ENCODE measurements at regions not wholly inside any gene's neighbourhood (a gene's known extent, or its start where the extent isn't known, plus 50 kb on each side); places are given as distances from the start of the nearest gene placed in this dataset.

DNA sequence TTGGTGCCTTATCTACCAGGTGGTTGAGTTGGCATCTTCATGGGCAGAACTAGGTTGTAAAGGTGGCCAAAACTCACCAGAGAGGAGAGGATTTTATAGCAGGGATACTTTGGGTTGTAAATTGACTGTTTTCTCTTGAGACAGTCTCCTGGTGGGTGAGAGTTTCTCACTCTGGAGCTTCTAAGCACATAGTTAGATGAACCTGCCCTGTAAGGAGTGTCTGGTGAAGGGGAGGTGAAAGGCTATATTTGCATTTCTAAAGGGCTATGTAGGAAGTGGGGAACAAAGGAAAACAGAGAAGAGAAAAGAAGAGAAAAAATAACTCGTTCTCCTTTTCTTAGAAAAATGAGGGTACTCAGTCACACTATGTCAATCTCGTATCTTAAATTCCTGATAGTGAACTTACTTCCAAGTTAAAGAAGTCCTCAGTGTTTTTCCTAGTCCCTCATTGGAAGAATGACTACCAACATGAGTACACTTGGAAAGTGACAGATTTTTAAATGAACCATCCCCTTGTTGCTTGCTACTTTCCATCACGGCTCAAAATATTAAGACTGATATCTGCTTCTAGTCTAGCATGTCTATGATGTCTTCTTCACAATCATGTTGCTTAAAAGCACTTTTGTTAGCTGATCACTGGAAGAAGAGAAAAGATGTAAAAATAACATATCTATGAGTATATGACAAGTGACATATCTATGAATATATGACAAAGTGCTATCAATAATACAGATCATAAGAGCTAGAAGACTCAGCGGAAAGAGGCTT, 113.8 kb upstream of the P2RY1 start:
- Histone ChIP-seq H3K4me1 (peaks cover 0 to 5% (median 0%) of the 10 kb centered on the region in 9 donors), H3K4me3 (no peak overlapping the region), H3K27ac (no peak overlapping the region), H3K27me3 (no peaks in the 10 kb centered on the region), H3K9me3 (peaks cover 0 to 12% (median 0%) of the 10 kb centered on the region in 11 donors), H3K36me3 (no peaks in the 10 kb centered on the region)
- WGBS, 2 donors: 78 to 79% methylated on average over 4 of the region's 4 CpGs
- DNase-seq: no peak
- TF ChIP-seq, protein P1, sequence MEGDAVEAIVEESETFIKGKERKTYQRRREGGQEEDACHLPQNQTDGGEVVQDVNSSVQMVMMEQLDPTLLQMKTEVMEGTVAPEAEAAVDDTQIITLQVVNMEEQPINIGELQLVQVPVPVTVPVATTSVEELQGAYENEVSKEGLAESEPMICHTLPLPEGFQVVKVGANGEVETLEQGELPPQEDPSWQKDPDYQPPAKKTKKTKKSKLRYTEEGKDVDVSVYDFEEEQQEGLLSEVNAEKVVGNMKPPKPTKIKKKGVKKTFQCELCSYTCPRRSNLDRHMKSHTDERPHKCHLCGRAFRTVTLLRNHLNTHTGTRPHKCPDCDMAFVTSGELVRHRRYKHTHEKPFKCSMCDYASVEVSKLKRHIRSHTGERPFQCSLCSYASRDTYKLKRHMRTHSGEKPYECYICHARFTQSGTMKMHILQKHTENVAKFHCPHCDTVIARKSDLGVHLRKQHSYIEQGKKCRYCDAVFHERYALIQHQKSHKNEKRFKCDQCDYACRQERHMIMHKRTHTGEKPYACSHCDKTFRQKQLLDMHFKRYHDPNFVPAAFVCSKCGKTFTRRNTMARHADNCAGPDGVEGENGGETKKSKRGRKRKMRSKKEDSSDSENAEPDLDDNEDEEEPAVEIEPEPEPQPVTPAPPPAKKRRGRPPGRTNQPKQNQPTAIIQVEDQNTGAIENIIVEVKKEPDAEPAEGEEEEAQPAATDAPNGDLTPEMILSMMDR (IDR thresholded peaks at IDR 0.05): no peak
- ATAC-seq: no peak
- intact Hi-C loops (cut with DNase I): no loop called here

DNA sequence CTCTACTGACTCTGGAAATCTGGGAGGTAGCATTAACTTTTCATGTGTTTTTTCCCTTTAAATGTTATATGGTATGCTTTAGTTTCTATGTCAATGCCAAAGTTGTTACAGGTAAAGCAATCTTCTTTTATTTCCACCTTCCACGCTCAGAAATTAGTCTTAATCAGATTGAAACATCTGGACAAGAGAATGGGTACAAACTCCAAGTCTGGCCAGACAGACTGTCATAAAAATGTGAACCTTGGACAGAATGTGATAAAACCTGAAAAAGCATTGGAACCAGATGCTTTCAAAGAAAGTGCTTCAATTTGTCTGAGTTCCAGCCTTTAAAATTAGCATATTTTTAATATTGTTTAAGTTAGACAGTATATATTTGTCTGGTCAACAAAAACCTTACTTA, 110.7 kb upstream of the P2RY1 start:
- Histone ChIP-seq H3K4me3 (no peak overlapping the region), H3K9me3 (peaks cover 0 to 12% (median 0%) of the 10 kb centered on the region in 11 donors), H3K36me3 (no peaks in the 10 kb centered on the region), H3K27me3 (no peaks in the 10 kb centered on the region), H3K4me1 (no peaks in the 10 kb centered on the region), H3K27ac (no peak overlapping the region)
- intact Hi-C loops (cut with DNase I): no loop called here
- ATAC-seq: no peak
- WGBS, 2 donors: 83 to 86% methylated on average over 1 of the region's 1 CpG
- TF ChIP-seq, protein P1 (IDR thresholded peaks at IDR 0.05): no peak
- DNase-seq: no peak

DNA sequence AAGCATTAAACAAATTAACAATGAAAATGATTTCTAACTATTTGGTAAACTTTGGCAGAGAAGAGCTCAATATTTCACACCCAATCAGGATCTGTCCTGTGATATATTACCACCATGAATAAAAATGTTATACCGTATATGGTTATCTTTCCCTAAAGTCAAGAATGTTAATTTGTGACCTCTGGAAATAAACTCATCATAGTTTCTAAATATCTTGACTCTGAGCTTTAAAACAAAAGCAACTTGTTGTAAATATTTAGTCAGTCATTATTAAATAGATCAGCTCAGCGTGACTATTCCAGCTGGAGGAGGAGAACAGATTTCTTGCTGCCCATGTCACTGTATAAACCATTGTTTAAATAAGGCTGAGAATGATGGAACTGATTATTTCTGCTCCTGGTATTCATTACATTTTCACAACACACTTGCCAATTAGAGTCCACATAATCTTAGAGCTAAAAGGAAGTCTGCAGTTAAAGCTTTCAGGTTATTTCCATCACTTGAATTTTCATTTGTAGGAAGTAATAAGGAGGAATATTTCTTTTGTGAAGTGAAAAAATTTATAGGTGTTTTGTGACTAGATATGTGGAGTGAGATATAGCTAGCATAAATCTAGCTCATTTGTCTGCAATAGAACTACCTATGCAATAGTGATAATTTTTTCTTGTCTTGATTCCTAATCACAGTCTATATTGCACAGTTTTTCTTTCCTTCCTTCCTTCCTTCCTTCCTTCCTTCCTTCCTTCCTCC, 106.5 kb upstream of the P2RY1 start:
- no peaks in the 10 kb centered on the region for H3K27me3 ChIP-seq
- TF ChIP-seq, protein P1 (IDR thresholded peaks at IDR 0.05): no peak
- intact Hi-C loops (cut with DNase I): no loop called here
- H3K4me1 ChIP-seq: no peaks in the 10 kb centered on the region
- 64 to 72% methylated on average over 2 of the region's 2 CpGs for WGBS, 2 donors
- no peak for ATAC-seq
- DNase-seq: no peak
- no peak overlapping the region for H3K4me3 ChIP-seq
- no peaks in the 10 kb centered on the region for H3K9me3 ChIP-seq
- H3K27ac ChIP-seq: no peak overlapping the region
- no peaks in the 10 kb centered on the region for H3K36me3 ChIP-seq

DNA sequence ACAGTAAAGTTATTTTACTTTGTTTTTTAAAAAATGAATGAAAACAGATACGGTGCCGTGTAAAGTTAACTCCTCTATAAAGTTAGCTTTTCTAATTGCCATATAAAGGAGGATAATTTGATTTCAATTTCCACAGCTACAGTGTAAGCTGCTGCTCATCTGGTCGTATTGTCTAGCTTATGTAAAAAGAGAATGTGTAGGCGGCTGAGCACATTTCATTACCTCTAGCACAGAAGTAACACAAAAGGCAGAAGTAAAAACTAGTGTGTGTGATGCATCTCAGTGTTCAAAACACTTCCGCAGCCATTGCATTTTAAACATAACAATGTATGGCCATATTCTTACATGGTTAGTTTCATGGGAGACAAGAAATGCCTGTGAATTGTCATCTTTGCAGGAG, 105.0 kb upstream of the P2RY1 start:
- 90 to 91% methylated on average over 5 of the region's 5 CpGs for WGBS, 2 donors
- H3K27me3 ChIP-seq: no peaks in the 10 kb centered on the region
- DNase-seq (no peak), ATAC-seq (no peak)
- TF ChIP-seq, protein P1 (IDR thresholded peaks at IDR 0.05): no peak
- H3K4me1 ChIP-seq: no peaks in the 10 kb centered on the region
- no peak overlapping the region for H3K27ac ChIP-seq
- intact Hi-C loops (cut with DNase I): loop anchor here in 1 of 10 donors (10.0 kb wide), 1 partner anchor 1165 kb away; no protein-coding TSS in a partner anchor
- no peak overlapping the region for H3K4me3 ChIP-seq
- no peaks in the 10 kb centered on the region for H3K36me3 ChIP-seq
- H3K9me3 ChIP-seq: no peaks in the 10 kb centered on the region
